Middle frontal gyrus (tissue), 1 donor: ENCODE measurements at regions not wholly inside any gene's neighbourhood (a gene's known extent, or its start where the extent isn't known, plus 50 kb on each side); places are given as distances from the start of the nearest gene placed in this dataset.

Experiments
- DNase-seq: peaks from one replicate; pipeline ENCODE4 v3.0.0-alpha.2; 2015; ENCODE audit warnings: low spot score; ENCODE audit errors: extremely low spot score

GRCh38 chr5:166399781-166400180, 1891.7 kb upstream of the WWC1 start:
- no peak for DNase-seq

- no peak for DNase-seq
Observed at GRCh38 chr5:166401391-166401790, 1890.1 kb upstream of the WWC1 start.

GRCh38 chr5:166412191-166412590, 1879.3 kb upstream of the WWC1 start:
- DNase-seq: no peak

GRCh38 chr5:166427211-166427610, 1864.2 kb upstream of the WWC1 start:
- no peak for DNase-seq

- DNase-seq: no peak
Observed at GRCh38 chr5:166428264-166428803, 1863.1 kb upstream of the WWC1 start.

- no peak for DNase-seq
Observed at GRCh38 chr5:166430491-166431319, 1860.7 kb upstream of the WWC1 start.

- no peak for DNase-seq
Observed at GRCh38 chr5:166431456-166431855, 1860.0 kb upstream of the WWC1 start.

GRCh38 chr5:166433679-166434078, 1857.8 kb upstream of the WWC1 start:
- no peak for DNase-seq

- DNase-seq: no peak
Observed at GRCh38 chr5:166436872-166437271, 1854.6 kb upstream of the WWC1 start.

- no peak for DNase-seq
Observed at GRCh38 chr5:166486348-166486747, 1805.1 kb upstream of the WWC1 start.

GRCh38 chr5:166488560-166488959, 1802.9 kb upstream of the WWC1 start:
- DNase-seq: no peak

- no peak for DNase-seq
Observed at GRCh38 chr5:166493040-166493439, 1798.4 kb upstream of the WWC1 start.

GRCh38 chr5:166493612-166494011, 1797.8 kb upstream of the WWC1 start:
- DNase-seq: no peak

GRCh38 chr5:166497496-166498104, 1793.8 kb upstream of the WWC1 start:
- DNase-seq: no peak

GRCh38 chr5:166499447-166500240, 1791.8 kb upstream of the WWC1 start:
- DNase-seq: no peak

GRCh38 chr5:166503506-166503905, 1787.9 kb upstream of the WWC1 start:
- no peak for DNase-seq

- DNase-seq: no peak
Observed at GRCh38 chr5:166505067-166505466, 1786.4 kb upstream of the WWC1 start.

GRCh38 chr5:166505544-166505943, 1785.9 kb upstream of the WWC1 start:
- DNase-seq: no peak

GRCh38 chr5:166507810-166508425, 1783.5 kb upstream of the WWC1 start:
- no peak for DNase-seq

GRCh38 chr5:166509085-166509484, 1782.4 kb upstream of the WWC1 start:
- no peak for DNase-seq

GRCh38 chr5:166517976-166518375, 1773.5 kb upstream of the WWC1 start:
- DNase-seq: no peak
